H1 (cell line): ENCODE measurements at regions not wholly inside any gene's neighbourhood (a gene's known extent, or its start where the extent isn't known, plus 50 kb on each side); places are given as distances from the start of the nearest gene placed in this dataset. TPM values are rescaled to one million over a fixed set of nuclear protein-coding genes. Genes with fewer than 3 reads are reported as not detected.

Experiments used
- microRNA-seq, 2 experiments: library from miRNA; unstranded; fragments of <30 nt; microRNA quantifications; one replicate each; pipeline versions ENCODE4 to v1.2.0, GENCODE V29; 2016 to 2020; ENCODE audit warnings: borderline microRNAs expressed in 2 of 2, borderline number of aligned reads in 2 of 2, borderline replicate concordance in 1 of 2
- small RNA-seq: library from polyadenylated mRNA; stranded (forward); fragments of <200 nt; extraction: miRNeasy Mini kit (QIAGEN cat#:217004); gene quantifications from one replicate; pipeline ENCODE3, GENCODE V24; 2013; ENCODE audit not compliant: insufficient read depth

Small RNA genes lying in the stretch of these regions (microRNA-seq; reads per million reads assigned to microRNA genes)
- gene MIR5100 = 1.4 to 3.2 reads per million in 2 experiments

Small RNA genes lying in the stretch of these regions (small RNA-seq; reads per million reads assigned to genes)
- not detected for gene MIR5100
